Glomerular visceral epithelial cell (primary cell): ENCODE measurements at regions not wholly inside any gene's neighbourhood (a gene's known extent, or its start where the extent isn't known, plus 50 kb on each side); places are given as distances from the start of the nearest gene placed in this dataset.

Experiments
- DNase-seq: peaks from one replicate; pipeline ENCODE4 v3.0.0-alpha.2; 2016; ENCODE audit errors: extremely low spot score

DNA sequence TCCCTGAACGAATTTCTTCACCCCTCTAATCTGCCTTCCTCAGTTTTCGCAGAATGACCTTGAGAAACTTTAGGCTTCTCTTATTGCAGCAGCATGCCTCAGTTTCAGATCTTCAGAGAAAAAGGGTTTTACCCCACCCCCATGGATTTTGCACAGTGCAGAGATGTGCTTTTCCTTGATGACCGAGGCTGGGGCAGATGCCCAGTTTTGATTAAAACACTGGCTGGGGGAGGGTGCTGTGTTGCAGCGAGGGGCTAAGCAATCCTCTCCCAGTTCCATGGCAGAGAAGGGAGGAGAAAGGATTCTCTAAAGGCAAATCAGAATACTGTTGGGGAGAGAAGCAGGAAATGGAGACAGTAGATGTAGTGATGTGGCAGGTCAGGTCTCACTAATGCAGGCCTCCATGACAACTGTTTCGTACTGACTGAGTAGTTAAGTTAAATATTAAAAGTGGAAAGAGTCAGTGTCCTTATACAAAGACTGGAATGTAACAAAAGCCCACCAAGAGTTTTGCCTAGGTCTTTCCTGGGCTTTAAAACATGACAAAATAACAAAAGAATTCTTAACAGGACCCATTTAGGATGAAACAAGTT, 50.8 kb upstream of the PDZD8 start:
- DNase-seq = no peak

DNA sequence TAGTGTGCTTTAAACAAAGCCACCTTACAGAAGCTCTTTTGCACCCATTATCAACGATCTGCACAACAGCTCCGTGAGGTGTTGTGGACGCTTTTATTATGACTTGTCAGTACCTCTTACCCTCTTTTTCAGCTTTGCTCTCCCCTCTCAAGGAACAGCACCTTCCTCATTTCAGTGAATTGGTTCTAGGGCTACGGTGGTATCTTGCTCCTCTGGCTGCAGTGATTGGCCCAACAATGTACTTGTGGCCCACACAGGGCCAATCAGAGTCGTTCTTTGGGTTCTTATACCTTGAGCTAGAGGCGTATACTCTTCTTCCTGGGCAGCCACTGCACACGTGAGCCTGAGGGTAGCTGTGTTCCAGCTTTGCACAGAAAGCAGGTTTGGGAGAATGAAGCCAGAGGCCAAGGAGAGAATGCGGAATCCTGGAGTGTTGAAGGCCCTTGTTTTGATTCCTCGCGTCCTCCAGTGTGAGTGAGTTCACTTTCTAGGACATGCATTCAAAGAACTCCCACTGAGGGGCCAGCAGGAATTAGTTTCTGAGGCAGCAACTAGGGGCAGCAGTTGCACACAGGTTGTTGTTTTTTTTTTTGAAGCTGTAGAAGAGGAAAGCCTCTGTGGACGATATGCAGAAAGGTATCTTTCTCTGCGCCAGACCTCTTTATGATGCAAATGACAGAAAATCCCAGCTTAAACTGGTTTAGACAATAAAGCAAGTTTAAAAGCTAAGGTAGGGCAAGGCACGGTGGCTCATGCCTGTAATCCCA, 49.8 kb upstream of the PDZD8 start:
- no peak for DNase-seq
